ENCODE measurements at regions not wholly inside any gene's neighbourhood (a gene's known extent, or its start where the extent isn't known, plus 50 kb on each side); places are given as distances from the start of the nearest gene placed in this dataset.

DNA sequence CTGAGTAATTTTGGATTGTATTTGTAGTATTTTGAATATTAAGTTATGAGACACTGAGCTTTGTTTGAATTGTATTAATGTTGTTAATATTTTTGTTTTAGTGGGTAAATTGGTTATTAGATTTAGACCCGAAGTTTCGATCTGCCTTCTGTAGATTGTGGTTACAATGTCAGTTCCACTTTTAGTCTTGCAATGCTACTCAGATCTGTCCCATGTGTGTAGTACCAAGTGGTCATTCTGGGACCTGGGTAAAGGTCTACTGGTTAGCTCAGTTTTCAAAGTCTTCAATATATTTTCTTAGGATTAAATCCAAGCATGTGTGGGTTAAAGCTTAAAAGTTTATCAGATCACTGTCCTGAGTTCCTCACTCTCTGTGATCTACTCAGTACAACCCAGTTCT, 346.5 kb upstream of the PROX1 start:
- Histone ChIP-seq H3K27me3 (ENCODE audit: insufficient read depth) (no peaks in the 10 kb centered on the region), H4K20me1 (ENCODE audit: insufficient read depth) (no peaks in the 10 kb centered on the region), H3K9me2 (0 out of 2 replicates have a peak, but pooled peaks cover 2% of the 10 kb centered on the region), H3K9ac (no peak overlapping the region), H3K4me2 (no peak overlapping the region), H3K4me1 (ENCODE audit: control insufficient read depth in 1 of 2, insufficient read depth in 2 of 2, low read depth in 1 of 2, low read length in 1 of 2) (no peaks in the 10 kb centered on the region), H3F3A (replicated peaks; ENCODE audit: insufficient read depth) (no peaks in the 10 kb centered on the region), H3K9me3 (no peaks in the 10 kb centered on the region; the same call in 1 of the 2 replicates), H3K36me3 (replicated peaks in 1 of 2; ENCODE audit: control insufficient read depth in 1 of 2, insufficient read depth in 2 of 2, low read length in 1 of 2) (no peaks in the 10 kb centered on the region), H3K79me2 (ENCODE audit: insufficient read depth) (no peaks in the 10 kb centered on the region), H3K27ac (ENCODE audit: low read depth in 2 of 2, low read length in 1 of 2) (no peak overlapping the region), H2AFZ (ENCODE audit: low read depth) (no peak overlapping the region), H3K4me3 (ENCODE audit: low read depth in 2 of 2, low read length in 1 of 2) (no peak overlapping the region)
- TF ChIP-seq ZBTB33 (IDR thresholded peaks at IDR 0.05; ENCODE audit: borderline replicate concordance, low read depth) (no peak), NFIC (IDR thresholded peaks at IDR 0.05; ENCODE audit: borderline replicate concordance) (no peak), RAD21 (IDR thresholded peaks at IDR 0.05; ENCODE audit: low read length) (no peak), EP300 (IDR thresholded peaks at IDR 0.05; ENCODE audit: borderline replicate concordance in 1 of 2, low read depth in 1 of 2, low read length in 1 of 2) (no peak), SIN3A (IDR thresholded peaks at IDR 0.05; ENCODE audit: borderline replicate concordance, low read depth, low read length) (no peak), JUND (IDR thresholded peaks at IDR 0.05) (no peak), MEF2A (IDR thresholded peaks at IDR 0.05; ENCODE audit: borderline replicate concordance, low read depth) (no peak), POLR2AphosphoS5 (IDR thresholded peaks at IDR 0.05; ENCODE audit: low read depth, low read length) (no peak), PBX3 (IDR thresholded peaks at IDR 0.05) (no peak), TCF12 (IDR thresholded peaks at IDR 0.05) (no peak), MXI1 (IDR thresholded peaks at IDR 0.05; ENCODE audit: low read depth, low read length) (no peak), FOSL2 (IDR thresholded peaks at IDR 0.05; ENCODE audit: borderline replicate concordance, low read depth) (no peak), RFX5 (IDR thresholded peaks at IDR 0.05; ENCODE audit: low read length) (no peak), TEAD4 (IDR thresholded peaks at IDR 0.05; ENCODE audit: borderline replicate concordance, insufficient read depth) (no peak), ELF1 (IDR thresholded peaks at IDR 0.05) (no peak), USF1 (IDR thresholded peaks at IDR 0.05; ENCODE audit: borderline replicate concordance, low read depth) (no peak), NRF1 (IDR thresholded peaks at IDR 0.05; ENCODE audit: low read depth, low read length) (no peak)
- TF ChIP-seq, protein P1, sequence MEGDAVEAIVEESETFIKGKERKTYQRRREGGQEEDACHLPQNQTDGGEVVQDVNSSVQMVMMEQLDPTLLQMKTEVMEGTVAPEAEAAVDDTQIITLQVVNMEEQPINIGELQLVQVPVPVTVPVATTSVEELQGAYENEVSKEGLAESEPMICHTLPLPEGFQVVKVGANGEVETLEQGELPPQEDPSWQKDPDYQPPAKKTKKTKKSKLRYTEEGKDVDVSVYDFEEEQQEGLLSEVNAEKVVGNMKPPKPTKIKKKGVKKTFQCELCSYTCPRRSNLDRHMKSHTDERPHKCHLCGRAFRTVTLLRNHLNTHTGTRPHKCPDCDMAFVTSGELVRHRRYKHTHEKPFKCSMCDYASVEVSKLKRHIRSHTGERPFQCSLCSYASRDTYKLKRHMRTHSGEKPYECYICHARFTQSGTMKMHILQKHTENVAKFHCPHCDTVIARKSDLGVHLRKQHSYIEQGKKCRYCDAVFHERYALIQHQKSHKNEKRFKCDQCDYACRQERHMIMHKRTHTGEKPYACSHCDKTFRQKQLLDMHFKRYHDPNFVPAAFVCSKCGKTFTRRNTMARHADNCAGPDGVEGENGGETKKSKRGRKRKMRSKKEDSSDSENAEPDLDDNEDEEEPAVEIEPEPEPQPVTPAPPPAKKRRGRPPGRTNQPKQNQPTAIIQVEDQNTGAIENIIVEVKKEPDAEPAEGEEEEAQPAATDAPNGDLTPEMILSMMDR (IDR thresholded peaks at IDR 0.05), result no peak
- CTCF ChIA-PET, result no interaction called here
- POLR2A ChIA-PET, result no interaction called here
- 23% methylated on average over 2 of the region's 2 CpGs for WGBS (ENCODE audit: low lambda C conversion rate)
- no peak for DNase-seq

Data from SK-N-SH (cell line).